ENCODE measurements at regions not wholly inside any gene's neighbourhood (a gene's known extent, or its start where the extent isn't known, plus 50 kb on each side); places are given as distances from the start of the nearest gene placed in this dataset.

- TF ChIP-seq CTCF (IDR thresholded peaks at IDR 0.05 in 2 of 3, conservative IDR thresholded peaks at IDR 0.05 in 1 of 3; ENCODE audit: borderline replicate concordance in 1 of 3, insufficient read depth in 1 of 3, low read depth in 2 of 3, low read length in 2 of 3) = no peak
- TF ChIP-seq EZH2 (IDR thresholded peaks at IDR 0.05) = no peak
- TF ChIP-seq ZFX (IDR thresholded peaks at IDR 0.05) = no peak
- TF ChIP-seq CEBPB (IDR thresholded peaks at IDR 0.05; ENCODE audit: low read depth) = no peak
- no peak for TF ChIP-seq ATF3 (IDR thresholded peaks at IDR 0.05)
Measured at GRCh38 chr1:198436276-198436675, 104.2 kb downstream of the ATP6V1G3 start.
